GM12892 (cell line): ENCODE measurements at regions not wholly inside any gene's neighbourhood (a gene's known extent, or its start where the extent isn't known, plus 50 kb on each side); places are given as distances from the start of the nearest gene placed in this dataset.

Experiments
- POLR2A ChIP-seq: IDR thresholded peaks from 2 replicates; pipeline ENCODE4 v1.6.1; 2011; ENCODE audit warnings: low read depth, low read length, control low read depth
- POLR2AphosphoS5 ChIP-seq: IDR thresholded peaks from 2 replicates; pipeline ENCODE4 v1.6.1; 2011; ENCODE audit warnings: low read depth, low read length, control low read depth

- no peak for TF ChIP-seq POLR2A
- no peak for TF ChIP-seq POLR2AphosphoS5
These were observed 130.9 kb upstream of the ZBTB40 start for GRCh38 chr1:22320587-22321344.
